NCI-H2029 (cell line): ENCODE measurements at regions not wholly inside any gene's neighbourhood (a gene's known extent, or its start where the extent isn't known, plus 50 kb on each side); places are given as distances from the start of the nearest gene placed in this dataset.
A peak's percentile ranks its signal among the peaks of the same experiment; 100 is the strongest.

Experiments used
- DNase-seq: peaks from one replicate; lab custom pipeline; 2025; lab: John Stamatoyannopoulos, UW

DNA sequence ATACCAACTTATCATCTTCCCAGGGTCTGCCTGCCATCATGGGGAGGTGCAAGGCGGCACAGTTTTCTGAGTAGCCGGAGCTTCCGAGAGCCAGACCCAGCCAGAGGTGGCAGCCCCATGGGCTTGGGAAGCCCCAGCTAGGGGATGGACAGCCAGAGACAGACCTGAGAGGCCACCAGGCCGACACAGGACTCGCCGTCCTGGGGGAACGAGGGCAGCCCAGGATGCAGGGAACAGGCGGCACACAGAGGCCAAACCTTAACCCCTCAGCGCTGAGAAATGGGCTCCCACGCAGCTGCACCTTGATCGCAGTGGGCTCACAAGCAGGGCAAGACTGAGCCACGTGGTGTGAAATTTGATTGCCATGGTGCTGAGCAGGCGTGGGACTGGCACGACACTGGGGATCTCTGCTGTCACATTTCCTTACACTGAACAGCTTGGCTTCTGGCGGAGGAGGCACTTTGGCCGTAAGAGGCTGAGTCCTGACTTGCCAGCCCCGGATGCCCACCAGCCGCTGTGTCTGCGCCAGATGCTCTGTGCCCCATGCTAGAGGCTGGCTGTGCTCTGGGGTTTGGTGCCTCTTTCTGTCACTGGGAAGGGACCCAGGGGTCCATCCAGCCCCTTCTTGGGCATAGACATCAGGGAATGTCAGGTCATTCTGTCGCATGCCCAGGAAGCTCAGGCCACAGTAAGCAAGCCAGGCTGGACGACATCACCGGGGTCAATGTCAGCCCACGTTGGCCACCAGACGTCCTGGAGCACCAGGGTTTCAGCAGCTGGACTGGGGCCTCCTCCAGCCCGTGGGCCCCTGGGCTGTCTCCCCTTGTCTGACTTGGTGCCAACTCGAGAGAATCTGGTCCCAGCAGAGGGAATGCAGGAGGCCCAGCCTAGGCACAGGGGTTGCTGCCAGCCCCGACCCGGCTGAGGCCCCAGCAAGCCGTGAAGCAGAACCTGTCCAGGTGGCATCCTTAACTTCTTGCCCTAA is 312.1 kb upstream of the MYT1L start:
- no peak for DNase-seq

DNA sequence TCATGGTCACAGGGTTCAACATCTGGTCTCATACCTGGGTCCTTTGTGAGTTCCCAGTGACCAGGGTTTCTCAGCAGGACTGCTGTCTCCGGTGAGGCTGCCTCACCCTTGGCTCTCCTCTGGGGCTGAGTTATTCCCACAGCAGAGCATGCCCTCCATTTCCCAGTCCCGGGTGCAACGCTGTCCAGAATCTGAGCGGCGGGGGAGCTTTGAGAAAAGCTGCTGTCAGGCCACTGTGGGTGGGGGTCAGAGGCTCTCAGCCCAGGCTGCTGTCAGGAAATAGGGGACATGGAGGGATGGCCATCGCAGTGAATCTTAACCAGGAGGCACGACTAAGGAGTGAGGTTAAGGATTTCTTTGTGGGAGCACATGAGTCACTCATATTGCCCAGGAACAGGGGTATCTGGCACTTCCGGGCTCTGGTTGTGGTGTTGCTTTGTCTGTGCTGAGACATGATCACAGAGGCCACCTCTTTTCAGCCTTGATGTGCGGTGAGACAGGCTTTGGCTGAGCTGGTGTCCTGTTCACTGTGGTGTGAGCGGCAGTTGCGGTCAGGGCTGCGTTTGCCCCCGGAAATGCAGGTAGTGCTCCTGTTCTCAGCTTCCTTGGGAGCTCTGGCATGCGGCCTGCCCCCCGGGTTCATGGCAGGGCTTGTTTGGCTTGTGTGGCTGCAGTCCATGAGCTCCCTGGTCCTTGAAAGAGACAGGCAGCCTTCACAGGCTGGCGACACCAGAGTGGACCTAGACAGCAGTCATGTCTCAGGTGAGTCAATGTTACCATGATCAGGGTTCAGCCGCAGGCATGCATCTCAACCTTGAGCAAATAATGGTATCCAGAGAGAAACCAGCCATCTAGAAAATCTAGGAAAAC is 310.7 kb upstream of the MYT1L start:
- no peak for DNase-seq

DNA sequence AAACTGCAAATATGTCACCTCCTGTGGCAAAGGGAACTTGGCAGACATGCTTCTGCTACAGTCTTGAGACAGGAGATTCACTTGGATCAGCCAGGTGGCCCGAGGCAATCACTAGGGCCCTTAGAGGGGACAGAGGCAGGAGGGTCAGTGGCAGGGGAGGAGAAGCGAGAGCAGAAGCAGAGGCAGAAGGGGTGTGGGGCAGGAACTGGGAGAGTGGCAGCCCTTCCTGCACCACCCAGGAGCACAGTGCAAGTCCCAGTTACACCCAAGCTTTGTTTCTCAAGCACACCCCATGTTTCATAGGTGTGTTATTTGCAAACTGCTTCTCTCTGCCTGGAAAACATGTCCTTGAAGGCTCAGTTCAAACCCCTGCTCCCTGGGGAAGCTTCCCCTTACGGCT is 309.7 kb upstream of the MYT1L start:
- DNase-seq = no peak

DNA sequence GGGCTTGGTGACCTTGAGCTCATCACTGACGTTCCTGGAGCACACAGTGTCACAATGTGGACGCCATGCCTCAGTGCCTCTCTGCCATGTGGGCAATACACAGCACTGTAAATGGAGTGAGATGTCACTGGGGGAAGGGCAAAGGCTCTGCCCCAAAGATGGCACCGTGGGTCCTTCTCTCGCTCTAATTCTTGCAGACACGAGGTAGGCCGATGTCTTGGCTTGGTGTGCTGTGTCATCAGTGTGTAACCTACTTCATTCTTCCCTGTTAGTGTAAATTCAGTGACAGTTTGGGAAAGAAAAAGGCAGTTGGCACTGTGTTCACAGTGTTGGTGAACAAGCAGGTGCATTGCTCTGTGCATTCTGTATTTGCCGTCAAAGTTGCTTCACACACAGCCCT is 309.3 kb upstream of the MYT1L start:
- no peak for DNase-seq

DNA sequence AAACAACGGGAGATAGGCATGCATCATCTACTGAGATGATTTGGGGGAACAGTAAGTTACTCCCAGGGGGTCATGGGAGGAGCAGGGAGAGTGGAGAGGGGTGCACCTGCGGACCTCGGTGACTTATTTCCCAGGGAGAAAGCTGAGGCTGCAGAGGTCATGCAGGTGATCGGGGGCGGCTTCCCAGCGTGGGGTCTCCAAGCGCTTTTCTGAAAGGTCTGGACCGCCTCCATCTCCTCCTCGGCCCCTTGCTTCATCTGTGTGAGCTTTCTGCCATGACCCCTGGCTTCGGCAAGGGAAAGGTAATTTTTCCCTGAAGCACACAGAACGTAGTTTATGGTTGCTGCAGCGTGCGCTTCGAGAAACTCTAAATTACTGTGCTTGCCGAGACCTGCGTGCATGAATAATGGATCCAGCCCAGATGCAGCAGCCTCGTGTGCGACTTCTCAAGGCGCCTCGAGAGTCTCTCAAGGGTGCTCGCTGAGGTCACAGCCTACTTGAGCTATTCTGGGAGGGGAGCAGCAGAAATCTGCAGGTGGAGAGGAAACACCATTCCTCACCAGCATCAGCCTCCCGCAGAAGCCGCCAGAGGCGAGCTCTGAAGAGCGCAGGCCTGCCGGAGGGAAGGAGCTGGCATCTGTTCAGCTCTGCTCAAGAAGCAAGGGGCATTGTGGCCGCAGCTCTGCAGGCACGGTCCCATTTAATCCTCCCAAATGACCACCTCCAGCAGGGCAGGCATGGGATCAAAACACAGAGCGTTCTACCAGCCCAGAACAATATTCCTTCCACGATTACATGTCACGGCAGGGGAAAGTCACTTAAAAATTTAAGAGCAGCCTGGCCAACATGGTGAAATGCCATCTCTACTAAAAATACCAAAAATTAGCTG is 308.4 kb upstream of the MYT1L start:
- no peak for DNase-seq

DNA sequence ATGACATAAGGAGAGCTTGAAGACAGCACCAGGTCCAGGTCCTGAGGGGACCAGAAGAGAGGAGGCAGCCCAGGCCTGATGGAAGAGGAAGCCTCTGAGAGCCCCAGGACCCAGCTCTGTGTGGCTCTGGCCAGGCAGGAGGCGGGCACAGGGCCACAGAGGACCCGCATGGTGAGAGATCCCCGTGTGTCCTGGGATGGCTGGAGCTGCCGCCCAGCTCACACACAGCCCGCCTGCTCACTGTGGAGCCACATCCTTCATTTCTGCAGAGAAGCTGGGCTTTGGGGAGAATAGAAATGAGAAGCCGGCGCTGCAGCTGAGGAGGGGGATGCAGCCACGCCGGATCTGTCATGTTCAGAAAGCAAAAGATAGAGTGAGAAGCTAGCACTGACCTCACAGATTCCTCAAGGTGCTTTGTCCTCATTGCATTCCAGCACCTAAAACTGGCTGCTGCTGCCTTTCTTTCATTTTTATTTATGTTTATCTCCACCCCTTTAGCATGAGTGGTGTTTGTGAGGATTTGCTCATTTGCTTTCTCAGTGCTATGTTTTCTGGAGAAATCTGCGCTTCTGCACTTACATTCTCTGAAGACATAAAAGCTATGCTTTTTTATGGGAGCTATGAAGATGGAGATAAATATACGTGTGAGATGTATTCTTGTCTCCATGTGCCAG is 307.6 kb upstream of the MYT1L start:
- DNase-seq = no peak

DNA sequence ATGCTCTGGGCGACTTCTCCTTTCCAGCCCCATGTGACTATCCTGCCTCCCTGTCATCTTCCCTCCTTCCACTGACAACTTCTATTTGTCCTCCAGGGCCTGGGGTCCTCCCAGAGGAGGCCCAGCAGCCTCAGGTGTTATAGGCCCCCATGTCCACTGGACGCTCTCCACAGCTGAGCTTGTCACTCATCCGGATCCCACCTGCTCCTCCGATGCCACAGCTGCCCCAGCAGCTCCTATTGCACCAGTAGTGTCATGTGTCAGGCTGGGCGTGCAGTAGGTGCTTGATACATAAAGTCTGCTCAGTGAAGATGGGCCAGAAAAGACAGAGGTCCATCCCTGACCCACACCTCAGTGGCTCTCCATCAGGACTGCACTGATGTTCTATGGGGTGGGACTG is 305.7 kb upstream of the MYT1L start:
- no peak for DNase-seq

DNA sequence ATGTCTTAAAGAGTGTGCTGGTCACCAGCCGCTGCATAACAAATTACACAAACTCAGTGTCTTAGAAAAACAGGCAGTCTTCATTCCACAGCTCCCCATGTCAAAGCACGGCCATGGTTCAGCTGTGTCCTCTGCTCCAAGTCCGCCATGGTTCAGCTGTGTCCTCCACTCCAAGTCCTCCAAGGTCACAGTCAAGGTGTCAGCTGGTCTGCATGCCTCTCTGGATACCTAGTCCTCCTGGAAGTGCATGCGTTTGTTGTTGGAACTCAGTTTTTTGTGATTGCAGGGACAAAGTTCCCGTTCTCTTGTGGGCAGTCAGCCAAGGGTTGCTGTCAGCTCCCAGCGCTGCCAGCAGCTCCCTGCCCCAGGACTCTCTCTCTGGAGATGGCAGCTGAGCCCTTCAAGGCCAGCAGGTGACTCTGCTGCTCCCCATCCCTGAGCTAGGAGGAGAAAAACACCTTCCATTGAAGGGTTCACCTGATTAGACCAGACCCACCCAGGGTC is 304.0 kb upstream of the MYT1L start:
- no peak for DNase-seq

DNA sequence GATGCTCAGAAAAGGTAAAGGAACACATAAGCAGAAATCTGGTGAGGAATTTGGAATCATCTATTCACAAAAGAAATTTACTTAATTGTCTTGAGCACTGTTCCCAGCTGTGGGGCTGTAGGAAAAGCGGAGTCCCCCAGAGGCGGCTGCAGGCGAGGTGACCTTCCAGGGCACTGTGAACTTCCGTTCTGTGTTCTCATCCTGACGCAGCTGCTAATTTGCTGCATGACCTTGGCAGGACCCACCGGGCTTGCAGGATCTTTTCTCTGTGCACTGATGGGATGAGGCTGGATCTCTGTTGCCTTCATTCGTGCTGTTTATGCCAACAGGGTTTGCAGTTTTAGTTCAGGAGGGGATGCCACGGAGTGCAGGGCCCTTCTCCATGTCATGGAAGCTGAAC is 301.9 kb upstream of the MYT1L start:
- no peak for DNase-seq

DNA sequence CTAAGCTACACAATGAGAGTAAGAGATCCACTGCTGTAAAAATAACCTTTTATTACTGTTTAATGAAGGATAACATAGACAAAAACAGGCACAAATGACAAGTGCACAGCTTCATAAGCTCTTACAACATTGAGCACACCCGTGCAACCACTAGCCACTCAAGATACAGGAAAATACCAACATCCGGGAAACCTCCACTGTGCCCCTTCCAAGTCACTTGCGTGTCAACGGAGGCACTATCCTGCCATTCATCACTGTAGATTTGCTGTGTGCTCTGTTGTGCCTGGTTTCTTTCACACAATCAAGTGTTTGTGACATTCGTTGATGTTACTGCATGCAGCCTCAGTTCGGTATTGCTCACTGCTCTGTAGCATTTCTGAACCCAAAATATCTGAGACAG is 292.9 kb upstream of the MYT1L start:
- DNase-seq = no peak

DNA sequence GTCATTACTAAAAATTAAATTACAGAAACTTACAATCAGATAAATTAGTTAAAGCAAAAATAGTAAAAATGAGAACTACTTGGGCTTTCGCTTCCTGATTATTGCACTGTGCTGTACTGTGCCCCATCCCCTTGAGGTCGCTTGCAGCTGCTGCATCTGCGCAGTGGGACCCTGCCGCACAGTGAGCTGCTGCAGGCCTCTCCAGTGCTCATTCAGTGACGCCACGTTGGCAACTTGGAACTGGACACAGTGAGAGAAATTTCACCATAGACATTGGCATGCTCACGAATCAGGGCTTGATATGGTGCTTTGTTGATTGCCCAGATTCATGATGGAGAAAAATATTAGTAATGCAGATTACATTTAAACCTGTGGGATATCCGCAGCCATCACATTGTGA is 290.8 kb upstream of the MYT1L start:
- no peak for DNase-seq

DNA sequence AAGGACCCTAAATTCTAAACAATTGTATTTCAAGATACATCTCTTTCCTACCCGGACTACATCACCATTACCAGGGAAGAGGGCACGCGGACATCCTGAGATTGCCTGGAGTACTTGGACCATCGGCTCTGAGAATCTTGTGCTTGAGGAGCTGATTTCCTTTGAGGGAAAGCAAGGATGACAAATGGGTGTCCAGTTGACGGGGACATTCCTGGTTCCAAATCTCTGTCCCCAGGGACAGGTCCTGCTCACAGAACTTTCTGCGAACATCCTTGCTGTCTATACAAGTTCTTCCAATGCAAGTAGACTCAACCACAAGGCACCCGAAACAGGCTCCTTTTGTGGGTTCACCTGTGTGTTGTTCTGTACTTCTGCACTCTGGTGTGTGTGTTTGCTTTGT is 289.5 kb upstream of the MYT1L start:
- no peak for DNase-seq

DNA sequence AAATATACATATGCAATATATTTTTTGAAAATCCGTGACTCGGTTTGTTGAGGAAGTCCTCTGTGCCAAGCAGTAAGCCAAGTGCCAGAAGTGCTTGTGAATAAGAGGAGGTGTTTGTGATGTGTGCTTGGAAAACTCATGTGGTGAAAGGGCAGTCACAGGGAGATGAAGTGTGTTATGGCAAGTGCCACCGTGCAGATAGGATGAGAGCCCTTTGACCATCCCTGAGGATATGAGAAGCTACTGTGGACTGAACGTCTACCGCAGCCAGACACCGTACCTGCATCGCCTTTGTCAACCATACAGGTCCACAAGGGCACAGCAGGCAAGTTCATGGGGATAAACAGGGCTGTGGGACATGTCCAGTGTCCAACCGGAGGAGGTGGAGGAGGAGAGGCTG is 288.9 kb upstream of the MYT1L start:
- no peak for DNase-seq

DNA sequence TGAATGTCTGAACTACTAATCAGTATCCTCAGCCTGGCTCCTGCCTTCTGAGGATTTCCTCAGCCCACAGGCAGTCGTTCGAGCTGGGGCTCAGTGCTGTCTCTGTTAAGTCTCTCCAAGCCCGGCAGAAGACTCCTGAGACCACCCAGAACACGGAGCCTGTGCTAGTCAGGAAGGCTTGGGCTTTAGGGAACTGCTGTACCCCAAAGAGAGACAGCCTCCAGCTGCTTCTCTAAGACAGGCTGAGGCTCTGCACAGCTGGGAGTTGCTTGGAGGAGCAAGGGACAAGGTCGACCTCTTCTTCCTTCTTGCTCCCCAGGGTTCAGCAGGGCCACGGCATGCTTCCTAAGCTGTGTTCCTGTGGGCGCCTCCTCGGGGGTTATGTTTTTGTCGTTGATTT is 283.4 kb upstream of the MYT1L start:
- no peak for DNase-seq

DNA sequence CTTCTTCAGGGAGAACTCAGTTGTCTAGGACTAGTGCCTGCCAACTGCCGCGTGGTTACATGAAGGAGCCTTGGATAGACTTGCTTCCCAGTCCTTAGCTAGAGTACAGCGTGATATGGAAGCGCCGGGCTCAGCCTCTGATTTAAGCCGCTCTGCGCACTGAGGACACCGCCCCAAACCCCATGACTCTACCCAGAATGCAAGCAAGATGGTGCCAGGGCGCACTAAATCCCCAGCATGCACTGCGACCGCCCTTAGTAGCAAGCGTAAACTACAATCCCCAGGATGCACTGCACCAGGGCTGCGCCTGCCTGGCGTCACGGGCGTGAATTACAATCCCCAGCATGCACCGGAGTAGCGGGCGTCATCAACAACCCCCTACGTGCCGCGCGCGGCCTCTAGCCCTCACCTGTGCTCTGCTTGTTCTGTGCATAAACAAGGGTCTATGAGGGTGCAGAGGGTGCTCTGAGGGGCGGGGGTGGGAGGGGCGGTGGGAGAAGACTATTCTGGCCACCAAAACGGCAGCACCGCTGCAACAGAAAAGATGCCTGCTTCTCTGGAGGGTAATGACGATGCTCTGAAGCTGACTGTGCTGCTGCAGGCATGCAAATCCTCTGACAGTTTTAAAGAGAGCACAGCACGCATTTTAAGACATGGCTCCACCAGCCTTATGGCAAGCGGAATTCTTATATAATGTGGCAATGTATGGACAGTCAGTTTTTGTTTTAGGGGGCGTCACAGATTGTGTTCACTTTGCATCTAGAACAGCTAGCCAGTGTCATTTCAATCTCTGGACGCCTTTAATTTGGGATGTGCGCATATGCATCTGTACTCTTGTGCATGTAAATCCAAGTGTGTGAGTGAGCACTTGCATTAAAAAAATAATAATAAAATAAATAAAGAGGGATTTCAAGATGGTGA is 282.5 kb upstream of the MYT1L start:
- peak; percentile 95 for DNase-seq

DNA sequence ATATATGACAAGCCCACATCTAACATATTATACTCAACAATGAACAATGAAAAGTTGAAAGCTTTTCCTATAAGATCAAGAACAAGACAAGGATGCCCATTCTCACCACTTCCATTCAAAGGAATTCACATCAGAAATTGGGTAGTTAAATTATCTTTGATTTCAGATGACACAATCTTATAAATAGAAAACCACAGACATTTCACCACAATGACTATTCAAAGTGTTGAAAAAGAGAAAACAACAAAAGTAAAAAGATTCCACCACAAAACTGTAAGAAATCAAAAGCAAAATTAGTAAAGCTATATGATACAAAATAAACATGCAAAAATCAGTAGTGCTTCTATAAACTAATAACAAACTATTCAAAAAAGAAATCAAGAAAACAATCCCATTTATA is 279.7 kb upstream of the MYT1L start:
- no peak for DNase-seq

DNA sequence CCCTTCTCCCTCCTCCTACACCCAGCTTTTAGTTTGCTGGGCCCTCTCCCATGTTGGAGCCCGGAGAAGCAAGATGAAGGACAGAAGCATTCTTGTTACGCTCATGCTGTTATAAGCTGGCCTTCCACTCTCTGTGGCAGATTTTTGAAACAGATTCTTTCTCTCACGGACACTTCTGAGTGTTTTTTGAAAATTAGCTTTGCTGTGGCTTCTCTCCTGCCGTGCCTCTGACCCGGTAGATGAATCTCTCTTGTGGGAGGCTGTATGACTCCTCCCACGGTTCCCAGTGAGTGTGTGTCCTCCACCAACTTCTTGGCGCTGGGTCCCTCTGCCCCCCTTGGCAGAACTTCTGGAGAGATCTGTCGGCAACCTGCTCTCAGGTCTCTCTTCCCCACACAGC is 269.3 kb upstream of the MYT1L start:
- no peak for DNase-seq

DNA sequence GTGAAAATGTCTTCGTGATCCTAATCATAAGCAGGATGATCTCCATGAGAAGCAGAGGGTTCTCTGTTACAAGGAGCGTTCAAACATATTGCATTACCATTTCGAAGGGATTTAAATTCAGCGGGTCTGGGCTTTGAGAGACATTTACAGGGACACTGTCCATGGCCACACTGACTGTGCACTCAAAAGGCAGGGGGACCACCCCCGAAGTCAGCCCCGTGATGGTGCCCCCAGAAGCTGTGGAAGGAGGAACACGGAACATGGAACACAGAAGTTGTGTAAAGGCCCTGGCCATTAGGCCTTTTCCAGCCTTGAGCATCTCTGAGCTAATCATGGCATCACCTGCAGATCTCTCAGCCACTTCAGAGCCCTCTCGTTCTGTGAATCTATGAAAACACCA is 268.4 kb upstream of the MYT1L start:
- no peak for DNase-seq

DNA sequence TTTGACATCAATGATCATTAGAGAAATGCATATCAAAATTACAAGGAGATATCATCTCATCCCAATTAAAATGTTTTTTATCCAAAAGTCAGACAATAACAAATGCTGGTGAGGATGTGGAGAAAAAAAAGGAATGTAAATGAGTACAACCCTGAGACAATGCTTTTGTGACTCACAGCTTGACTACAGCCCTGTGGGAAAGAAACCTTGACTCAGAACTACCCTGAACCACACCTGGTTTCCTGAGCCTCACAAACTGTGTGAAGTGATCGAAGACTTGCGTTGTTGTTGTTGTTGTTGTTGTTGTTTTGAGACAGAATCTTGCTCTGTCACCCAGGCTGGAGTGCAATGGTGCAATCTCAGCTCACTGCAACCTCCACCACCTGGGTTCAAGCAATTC is 266.6 kb upstream of the MYT1L start:
- no peak for DNase-seq

DNA sequence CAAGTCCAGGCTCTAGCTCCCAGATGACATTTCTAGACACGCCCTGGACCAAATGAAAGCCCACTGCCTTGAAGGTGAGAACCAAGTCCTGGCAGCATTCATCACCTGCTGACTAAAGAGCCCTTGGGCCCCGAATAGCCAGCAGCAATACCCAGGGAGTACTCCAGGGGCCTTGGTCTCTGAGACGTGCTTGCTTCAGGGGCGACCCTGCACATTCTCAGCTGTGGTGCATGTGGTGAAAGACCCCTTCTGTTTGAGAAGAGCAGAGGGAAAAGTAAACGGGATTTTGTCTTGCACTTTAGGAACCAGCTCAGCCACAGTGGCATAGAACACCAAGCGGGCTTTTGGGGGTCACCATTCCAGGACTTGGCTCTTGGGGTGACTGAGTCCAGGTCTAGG is 260.5 kb upstream of the MYT1L start:
- DNase-seq = no peak
